Prostate gland (tissue), 2 donors: ENCODE measurements at regions not wholly inside any gene's neighbourhood (a gene's known extent, or its start where the extent isn't known, plus 50 kb on each side); places are given as distances from the start of the nearest gene placed in this dataset.

Experiments
- POLR2A ChIP-seq: fragments of 450-650 bp; IDR thresholded peaks from one replicate; pipeline ENCODE4 v1.6.1; 2016; ENCODE audit warnings: antibody characterized with exemption, mild to moderate bottlenecking
- POLR2AphosphoS5 ChIP-seq: sonication (generic); formaldehyde crosslinking; IDR thresholded peaks from one replicate; pipeline ENCODE4 v1.6.1; 2017; ENCODE audit warnings: antibody characterized with exemption
- TF ChIP-seq, protein P1 (sequence below), 4 experiments: fragments of 200-600 bp in 2 of 4; fragments of 450-650 bp in 2 of 4; sonication (generic) in 2 of 4; IDR thresholded peaks; 1 replicate in 3 of 4; 2 replicates in 1 of 4; pipeline ENCODE4 v1.5.1; 2016 to 2019; ENCODE audit warnings: antibody characterized with exemption in 4 of 4, mild to moderate bottlenecking in 2 of 4, moderate library complexity in 2 of 4

DNA sequence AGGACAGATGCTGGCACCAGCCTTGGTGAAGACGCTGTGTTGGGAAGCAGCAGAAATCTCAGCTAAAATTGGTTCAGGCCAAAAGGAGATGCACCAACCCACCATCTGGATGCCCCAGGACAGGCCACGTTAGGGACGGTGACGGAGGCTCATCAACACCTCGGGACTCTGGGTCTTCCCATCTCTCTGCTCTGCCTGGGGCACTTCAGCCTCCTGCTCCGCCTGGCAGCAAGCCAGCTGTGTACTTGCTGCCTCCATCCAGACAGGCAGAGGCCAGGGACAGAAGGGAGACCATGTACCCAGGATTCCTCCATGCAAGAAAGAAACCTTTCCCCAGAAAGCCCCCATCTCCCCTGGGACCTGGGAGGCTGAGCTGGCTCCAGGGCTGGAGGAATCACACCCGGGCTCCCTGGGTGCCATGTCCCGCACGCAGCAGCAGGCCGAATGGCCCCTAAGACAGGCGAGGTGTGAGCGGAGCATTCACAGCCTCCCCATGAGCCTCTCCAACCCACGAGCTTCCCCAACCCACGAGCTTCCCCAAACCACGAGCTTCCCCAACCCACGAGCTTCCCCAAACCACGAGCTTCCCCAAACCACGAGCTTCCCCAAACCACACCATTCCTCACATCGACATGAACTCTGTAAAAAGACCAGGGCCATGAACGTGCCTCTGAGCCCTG is 274.5 kb downstream of the C16orf95 start:
- TF ChIP-seq, protein P1, sequence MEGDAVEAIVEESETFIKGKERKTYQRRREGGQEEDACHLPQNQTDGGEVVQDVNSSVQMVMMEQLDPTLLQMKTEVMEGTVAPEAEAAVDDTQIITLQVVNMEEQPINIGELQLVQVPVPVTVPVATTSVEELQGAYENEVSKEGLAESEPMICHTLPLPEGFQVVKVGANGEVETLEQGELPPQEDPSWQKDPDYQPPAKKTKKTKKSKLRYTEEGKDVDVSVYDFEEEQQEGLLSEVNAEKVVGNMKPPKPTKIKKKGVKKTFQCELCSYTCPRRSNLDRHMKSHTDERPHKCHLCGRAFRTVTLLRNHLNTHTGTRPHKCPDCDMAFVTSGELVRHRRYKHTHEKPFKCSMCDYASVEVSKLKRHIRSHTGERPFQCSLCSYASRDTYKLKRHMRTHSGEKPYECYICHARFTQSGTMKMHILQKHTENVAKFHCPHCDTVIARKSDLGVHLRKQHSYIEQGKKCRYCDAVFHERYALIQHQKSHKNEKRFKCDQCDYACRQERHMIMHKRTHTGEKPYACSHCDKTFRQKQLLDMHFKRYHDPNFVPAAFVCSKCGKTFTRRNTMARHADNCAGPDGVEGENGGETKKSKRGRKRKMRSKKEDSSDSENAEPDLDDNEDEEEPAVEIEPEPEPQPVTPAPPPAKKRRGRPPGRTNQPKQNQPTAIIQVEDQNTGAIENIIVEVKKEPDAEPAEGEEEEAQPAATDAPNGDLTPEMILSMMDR (IDR thresholded peaks at IDR 0.05): no peak
- TF ChIP-seq POLR2AphosphoS5 (no peak), POLR2A (no peak)
